Astrocyte (in vitro differentiated cells and primary cell): ENCODE measurements at regions not wholly inside any gene's neighbourhood (a gene's known extent, or its start where the extent isn't known, plus 50 kb on each side); places are given as distances from the start of the nearest gene placed in this dataset.
A peak's percentile ranks its signal among the peaks of the same experiment; 100 is the strongest.

Experiments
- DNase-seq: peaks from one replicate; pipeline ENCODE4 v3.0.0-alpha.2; 2010; ENCODE audit warnings: low read depth
- FAIRE-seq: peaks from 2 replicates; lab custom pipeline; 2011; peaks lifted over from hg19 to GRCh38; lab: Jason Lieb, UNC
- H2AFZ ChIP-seq: 2 replicates; pipeline ENCODE4 v1.6.0; 2012; ENCODE audit warnings: low read depth, low read length, inconsistent platforms
- H3K27ac ChIP-seq: 2 replicates; pipeline ENCODE4 v1.5.1; 2011; ENCODE audit warnings: low read depth, low read length, inconsistent platforms
- H3K27me3 ChIP-seq: 2 replicates; pipeline ENCODE4 v1.6.0; 2011; ENCODE audit warnings: low read length, inconsistent platforms; ENCODE audit not compliant: insufficient read depth
- H3K36me3 ChIP-seq: 2 replicates; pipeline ENCODE4 v1.5.1; 2011; ENCODE audit warnings: low read length, inconsistent platforms; ENCODE audit not compliant: insufficient read depth
- H3K4me1 ChIP-seq: 2 replicates; pipeline ENCODE4 v1.5.1; 2011; ENCODE audit warnings: low read length, inconsistent platforms; ENCODE audit not compliant: insufficient read depth
- H3K4me2 ChIP-seq: 2 replicates; pipeline ENCODE4 v1.6.0; 2012; ENCODE audit warnings: low read length, inconsistent platforms
- H3K4me3 ChIP-seq: 2 replicates; pipeline ENCODE4 v1.5.1; 2011; ENCODE audit warnings: low read depth, mild to moderate bottlenecking, low read length, inconsistent platforms; ENCODE audit not compliant: insufficient read depth
- H3K79me2 ChIP-seq: 2 replicates; pipeline ENCODE4 v1.6.0; 2012; ENCODE audit warnings: mild to moderate bottlenecking, low read length, inconsistent platforms; ENCODE audit not compliant: insufficient read depth
- H3K9ac ChIP-seq: 2 replicates; pipeline ENCODE4 v1.6.0; 2012; ENCODE audit warnings: mild to moderate bottlenecking, low read length, inconsistent platforms
- H3K9me3 ChIP-seq: 2 replicates; pipeline ENCODE4 v1.5.1; 2012; ENCODE audit warnings: low read depth, mild to moderate bottlenecking, low read length, inconsistent platforms; ENCODE audit not compliant: insufficient read depth
- H4K20me1 ChIP-seq: 2 replicates; pipeline ENCODE4 v1.6.0; 2012; ENCODE audit warnings: low read length, inconsistent platforms; ENCODE audit not compliant: insufficient read depth
- H3K27ac Mint-ChIP-seq: one replicate; pipeline ENCODE4 v1.8.0; 2021; ENCODE audit warnings: mild to moderate bottlenecking, mixed read lengths; ENCODE audit not compliant: unreplicated experiment
- H3K27me3 Mint-ChIP-seq: one replicate; pipeline ENCODE4 v1.8.0; 2021; ENCODE audit warnings: low read depth, mixed read lengths; ENCODE audit not compliant: unreplicated experiment
- H3K36me3 Mint-ChIP-seq: one replicate; pipeline ENCODE4 v1.8.0; 2021; ENCODE audit warnings: low read depth, mixed read lengths; ENCODE audit not compliant: unreplicated experiment
- H3K4me1 Mint-ChIP-seq: one replicate; pipeline ENCODE4 v1.8.0; 2021; ENCODE audit warnings: low read depth, mixed read lengths; ENCODE audit not compliant: unreplicated experiment
- H3K4me3 Mint-ChIP-seq: one replicate; pipeline ENCODE4 v1.8.0; 2021; ENCODE audit warnings: mild to moderate bottlenecking, moderate library complexity, mixed read lengths; ENCODE audit not compliant: unreplicated experiment
- H3K9me3 Mint-ChIP-seq: one replicate; pipeline ENCODE4 v1.8.0; 2021; ENCODE audit warnings: mild to moderate bottlenecking, mixed read lengths; ENCODE audit not compliant: unreplicated experiment
- EZH2 ChIP-seq: IDR thresholded peaks from 2 replicates; pipeline ENCODE4 v1.6.1; 2012; ENCODE audit warnings: mild to moderate bottlenecking, low read length, inconsistent platforms; ENCODE audit not compliant: insufficient read depth
- TF ChIP-seq, protein P1 (sequence below): IDR thresholded peaks from 2 replicates; pipeline ENCODE4 v1.5.1; 2011; ENCODE audit warnings: low read depth, mild to moderate bottlenecking, inconsistent platforms, low read length, moderate library complexity; ENCODE audit not compliant: insufficient read depth

DNA sequence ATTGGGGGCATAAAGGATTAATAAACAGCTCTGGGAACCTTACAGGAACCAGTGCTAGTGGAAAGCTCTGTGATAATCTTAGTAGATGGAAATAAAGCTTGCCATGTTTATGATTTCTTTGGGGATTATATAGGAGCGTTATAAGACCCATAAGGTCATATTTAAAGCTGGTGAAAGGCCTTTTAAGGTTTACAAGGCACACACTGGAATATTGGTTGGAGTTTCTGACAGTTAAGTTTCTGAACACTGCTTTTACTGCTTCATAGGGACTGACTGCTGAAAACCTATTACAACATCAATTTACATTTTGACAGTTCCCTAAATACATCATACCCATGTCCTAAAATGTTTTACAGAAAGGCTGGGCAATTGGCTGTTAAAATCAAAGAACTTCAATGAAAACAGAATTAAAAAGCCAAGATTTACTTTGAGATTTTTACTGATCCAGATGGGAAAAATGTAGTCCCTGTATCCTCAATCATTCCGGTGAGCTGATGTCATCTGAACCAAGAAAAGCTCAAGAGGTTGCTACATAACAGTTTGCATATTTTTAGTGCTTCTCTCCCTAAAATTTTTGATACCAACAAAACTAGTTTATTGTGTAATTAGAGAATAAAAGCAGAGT, 153.7 kb upstream of the IGF1 start:
- Histone ChIP-seq H3K9me3 (no peaks in the 10 kb centered on the region), H3K79me2 (no peaks in the 10 kb centered on the region), H3K27ac (peak overlapping the region; percentile 54), H3K4me2 (peak overlapping the region; percentile 33), H3K4me1 (peaks cover 8% of the 10 kb centered on the region), H3K36me3 (no peaks in the 10 kb centered on the region), H3K4me3 (no peak overlapping the region), H3K9ac (peak overlapping the region; percentile 40), H4K20me1 (no peaks in the 10 kb centered on the region), H2AFZ (peak overlapping the region; percentile 30), H3K27me3 (no peaks in the 10 kb centered on the region)
- H3K27ac Mint-ChIP-seq, result peak overlapping the region; percentile 96
- no peak overlapping the region for H3K4me3 Mint-ChIP-seq
- no peaks in the 10 kb centered on the region for H3K9me3 Mint-ChIP-seq
- no peak for TF ChIP-seq EZH2
- TF ChIP-seq, protein P1, sequence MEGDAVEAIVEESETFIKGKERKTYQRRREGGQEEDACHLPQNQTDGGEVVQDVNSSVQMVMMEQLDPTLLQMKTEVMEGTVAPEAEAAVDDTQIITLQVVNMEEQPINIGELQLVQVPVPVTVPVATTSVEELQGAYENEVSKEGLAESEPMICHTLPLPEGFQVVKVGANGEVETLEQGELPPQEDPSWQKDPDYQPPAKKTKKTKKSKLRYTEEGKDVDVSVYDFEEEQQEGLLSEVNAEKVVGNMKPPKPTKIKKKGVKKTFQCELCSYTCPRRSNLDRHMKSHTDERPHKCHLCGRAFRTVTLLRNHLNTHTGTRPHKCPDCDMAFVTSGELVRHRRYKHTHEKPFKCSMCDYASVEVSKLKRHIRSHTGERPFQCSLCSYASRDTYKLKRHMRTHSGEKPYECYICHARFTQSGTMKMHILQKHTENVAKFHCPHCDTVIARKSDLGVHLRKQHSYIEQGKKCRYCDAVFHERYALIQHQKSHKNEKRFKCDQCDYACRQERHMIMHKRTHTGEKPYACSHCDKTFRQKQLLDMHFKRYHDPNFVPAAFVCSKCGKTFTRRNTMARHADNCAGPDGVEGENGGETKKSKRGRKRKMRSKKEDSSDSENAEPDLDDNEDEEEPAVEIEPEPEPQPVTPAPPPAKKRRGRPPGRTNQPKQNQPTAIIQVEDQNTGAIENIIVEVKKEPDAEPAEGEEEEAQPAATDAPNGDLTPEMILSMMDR, result no peak
- peaks cover 21% of the 10 kb centered on the region for H3K4me1 Mint-ChIP-seq
- no peaks in the 10 kb centered on the region for H3K36me3 Mint-ChIP-seq
- DNase-seq (peak; percentile 60), FAIRE-seq (peak; percentile 49)
- no peaks in the 10 kb centered on the region for H3K27me3 Mint-ChIP-seq

DNA sequence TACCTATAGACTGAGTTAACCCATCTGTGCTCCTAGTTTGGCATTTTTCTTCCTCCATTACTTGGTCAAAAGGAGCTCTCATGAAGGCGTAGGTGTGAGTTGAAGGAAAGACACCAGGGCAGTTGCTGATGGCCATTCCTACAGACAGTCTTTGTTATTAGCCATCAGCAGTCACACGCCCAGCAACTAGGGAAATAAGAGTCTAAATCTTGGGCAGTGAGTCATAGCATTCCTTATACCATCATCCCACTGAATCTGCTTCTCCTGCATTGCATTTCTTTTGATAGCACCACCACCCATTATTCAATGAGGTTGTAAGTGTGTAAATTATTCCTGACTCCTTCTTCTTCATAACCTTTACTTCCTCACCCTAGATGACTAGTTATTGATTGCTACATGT, 150.9 kb upstream of the IGF1 start:
- no peaks in the 10 kb centered on the region for H4K20me1 ChIP-seq
- no peak overlapping the region for H3K27ac Mint-ChIP-seq
- no peak overlapping the region for H2AFZ ChIP-seq
- no peaks in the 10 kb centered on the region for H3K36me3 ChIP-seq
- peak overlapping the region; percentile 42 for H3K27ac ChIP-seq
- no peaks in the 10 kb centered on the region for H3K27me3 ChIP-seq
- H3K27me3 Mint-ChIP-seq, result no peaks in the 10 kb centered on the region
- peak; percentile 95 for FAIRE-seq
- no peaks in the 10 kb centered on the region for H3K36me3 Mint-ChIP-seq
- peaks cover 8% of the 10 kb centered on the region for H3K4me1 ChIP-seq
- no peak overlapping the region for H3K9ac ChIP-seq
- no peaks in the 10 kb centered on the region for H3K79me2 ChIP-seq
- peaks cover 6% of the 10 kb centered on the region for H3K9me3 ChIP-seq
- DNase-seq, result peak; percentile 76
- peaks cover 21% of the 10 kb centered on the region for H3K4me1 Mint-ChIP-seq
- peaks cover 4% of the 10 kb centered on the region for H3K9me3 Mint-ChIP-seq
- H3K4me3 ChIP-seq, result no peak overlapping the region
- H3K4me2 ChIP-seq, result peak overlapping the region; percentile 45
- H3K4me3 Mint-ChIP-seq, result no peak overlapping the region
- TF ChIP-seq EZH2, result no peak
- TF ChIP-seq, protein P1, result no peak

DNA sequence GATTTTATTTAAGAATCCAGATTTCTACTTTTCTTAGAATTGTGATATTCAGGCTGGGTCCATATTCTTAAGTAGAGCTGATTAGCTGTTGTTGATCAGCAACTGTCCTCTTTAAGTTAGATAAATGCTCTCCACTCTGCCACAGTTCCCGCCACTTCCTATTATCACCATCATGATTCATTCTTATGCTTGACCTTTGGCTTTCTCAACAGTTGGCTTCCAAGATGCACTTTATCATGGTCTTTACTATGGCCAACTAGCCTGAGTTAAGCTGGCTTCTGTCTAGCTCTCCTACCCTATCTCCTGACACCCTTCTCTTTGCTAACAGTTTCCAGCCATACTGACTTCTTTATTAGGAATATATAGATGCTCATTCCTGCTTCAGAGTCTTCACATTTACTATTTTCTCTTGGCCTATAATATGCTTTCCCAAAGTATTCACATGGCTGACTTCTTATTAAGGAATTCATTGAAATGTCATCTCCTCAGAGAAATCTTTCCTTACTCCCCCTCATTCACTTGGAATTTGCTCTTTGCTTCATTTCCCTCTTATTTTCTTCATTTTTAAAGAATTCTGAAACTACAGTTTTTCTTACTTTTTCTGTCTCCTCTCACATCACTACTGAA, 149.0 kb upstream of the IGF1 start:
- Histone ChIP-seq H3K9ac (no peak overlapping the region), H3K4me2 (no peak overlapping the region), H3K4me1 (peaks cover 6% of the 10 kb centered on the region), H3K4me3 (no peak overlapping the region), H4K20me1 (no peaks in the 10 kb centered on the region), H3K79me2 (no peaks in the 10 kb centered on the region), H3K9me3 (peaks cover 6% of the 10 kb centered on the region), H2AFZ (no peak overlapping the region), H3K27me3 (no peaks in the 10 kb centered on the region), H3K36me3 (no peaks in the 10 kb centered on the region), H3K27ac (no peak overlapping the region)
- Mint-ChIP-seq H3K4me1 (peaks cover 12% of the 10 kb centered on the region), H3K27me3 (no peaks in the 10 kb centered on the region), H3K9me3 (peaks cover 4% of the 10 kb centered on the region), H3K36me3 (no peaks in the 10 kb centered on the region), H3K4me3 (no peak overlapping the region), H3K27ac (no peak overlapping the region)
- peak; percentile 29 for FAIRE-seq
- no peak for TF ChIP-seq EZH2
- TF ChIP-seq, protein P1, result no peak
- peak; percentile 20 for DNase-seq
